GM12874 (cell line): ENCODE measurements at regions not wholly inside any gene's neighbourhood (a gene's known extent, or its start where the extent isn't known, plus 50 kb on each side); places are given as distances from the start of the nearest gene placed in this dataset.

Experiments
- TF ChIP-seq, protein P1 (sequence below): IDR thresholded peaks from 2 replicates; pipeline ENCODE4 v1.5.1; 2011; ENCODE audit warnings: low read depth, mild to moderate bottlenecking, control low read depth, low read length, moderate library complexity; ENCODE audit not compliant: insufficient read depth

DNA sequence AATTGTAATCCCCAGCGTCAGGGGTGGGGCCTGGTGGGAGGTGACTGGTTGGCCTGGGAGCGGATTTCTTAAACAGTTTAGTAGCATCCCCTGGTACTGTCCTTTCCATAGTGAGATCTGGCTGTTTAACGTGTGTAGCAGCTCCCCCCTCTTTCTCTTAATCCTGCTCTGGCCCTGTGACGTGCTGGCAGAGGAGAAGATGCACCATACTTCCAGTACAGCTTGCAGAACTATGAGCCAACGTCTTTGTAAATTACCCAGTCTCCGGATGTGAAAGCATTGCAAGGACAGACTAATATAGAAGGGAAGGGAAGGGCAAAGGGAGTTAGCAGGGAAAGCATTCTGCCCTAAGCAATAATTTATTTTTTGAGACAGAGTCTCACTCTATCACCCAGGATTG lies 83.9 kb downstream of the RMI2 start:
- TF ChIP-seq, protein P1, sequence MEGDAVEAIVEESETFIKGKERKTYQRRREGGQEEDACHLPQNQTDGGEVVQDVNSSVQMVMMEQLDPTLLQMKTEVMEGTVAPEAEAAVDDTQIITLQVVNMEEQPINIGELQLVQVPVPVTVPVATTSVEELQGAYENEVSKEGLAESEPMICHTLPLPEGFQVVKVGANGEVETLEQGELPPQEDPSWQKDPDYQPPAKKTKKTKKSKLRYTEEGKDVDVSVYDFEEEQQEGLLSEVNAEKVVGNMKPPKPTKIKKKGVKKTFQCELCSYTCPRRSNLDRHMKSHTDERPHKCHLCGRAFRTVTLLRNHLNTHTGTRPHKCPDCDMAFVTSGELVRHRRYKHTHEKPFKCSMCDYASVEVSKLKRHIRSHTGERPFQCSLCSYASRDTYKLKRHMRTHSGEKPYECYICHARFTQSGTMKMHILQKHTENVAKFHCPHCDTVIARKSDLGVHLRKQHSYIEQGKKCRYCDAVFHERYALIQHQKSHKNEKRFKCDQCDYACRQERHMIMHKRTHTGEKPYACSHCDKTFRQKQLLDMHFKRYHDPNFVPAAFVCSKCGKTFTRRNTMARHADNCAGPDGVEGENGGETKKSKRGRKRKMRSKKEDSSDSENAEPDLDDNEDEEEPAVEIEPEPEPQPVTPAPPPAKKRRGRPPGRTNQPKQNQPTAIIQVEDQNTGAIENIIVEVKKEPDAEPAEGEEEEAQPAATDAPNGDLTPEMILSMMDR = no peak

DNA sequence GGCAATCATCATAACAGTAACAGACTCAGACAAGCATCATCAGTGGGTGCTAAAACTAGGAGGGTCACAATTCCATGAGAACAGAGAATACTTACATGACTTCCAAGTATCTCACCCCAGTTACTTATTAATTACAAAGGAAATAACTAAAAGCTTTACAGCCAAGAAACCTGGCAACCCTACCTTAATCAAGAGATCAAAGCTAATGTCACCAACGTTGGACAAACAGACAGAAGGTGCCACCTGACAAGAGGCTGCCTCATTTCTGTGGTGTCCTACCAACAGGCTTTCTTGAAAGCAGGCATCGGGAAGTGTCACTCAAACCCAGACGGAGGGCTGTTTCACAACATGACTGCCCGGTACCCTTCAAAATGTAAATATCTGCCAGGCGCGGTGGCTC lies 84.6 kb downstream of the RMI2 start:
- TF ChIP-seq, protein P1 = no peak

DNA sequence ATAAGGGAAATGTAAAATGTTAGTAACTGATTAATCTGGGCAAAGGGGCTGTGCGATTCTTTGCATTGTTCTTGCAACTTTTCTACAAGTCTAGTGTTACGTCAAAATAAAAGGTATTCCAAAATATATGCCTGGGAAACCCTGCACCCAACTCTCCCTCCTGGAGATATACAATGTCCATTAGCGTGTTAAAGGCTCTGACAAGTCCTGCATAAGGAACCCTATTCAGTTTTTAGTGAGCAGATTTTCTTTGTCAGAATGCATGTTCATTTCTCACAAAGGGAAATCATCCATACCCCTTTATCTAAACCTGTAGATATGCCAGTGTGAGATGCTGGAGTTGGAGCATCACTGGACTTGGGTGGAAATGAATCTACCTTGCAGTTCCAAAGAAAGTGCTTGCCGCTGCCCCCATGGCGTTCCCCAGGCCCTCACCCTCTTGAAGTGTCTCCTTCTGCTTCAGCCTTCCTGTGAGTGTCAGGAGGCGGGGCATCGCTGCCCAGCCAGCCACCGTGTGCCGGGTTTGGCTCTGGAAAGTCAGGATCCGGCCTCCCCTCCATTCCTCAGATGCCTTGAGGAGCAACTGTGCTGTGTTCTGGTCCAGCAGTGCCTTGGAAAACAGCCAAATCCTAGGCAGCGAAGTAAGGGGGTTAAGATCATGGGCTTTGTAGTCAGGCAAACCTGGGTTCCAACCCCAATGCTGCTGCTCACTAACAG lies 85.5 kb downstream of the RMI2 start:
- TF ChIP-seq, protein P1 = no peak

DNA sequence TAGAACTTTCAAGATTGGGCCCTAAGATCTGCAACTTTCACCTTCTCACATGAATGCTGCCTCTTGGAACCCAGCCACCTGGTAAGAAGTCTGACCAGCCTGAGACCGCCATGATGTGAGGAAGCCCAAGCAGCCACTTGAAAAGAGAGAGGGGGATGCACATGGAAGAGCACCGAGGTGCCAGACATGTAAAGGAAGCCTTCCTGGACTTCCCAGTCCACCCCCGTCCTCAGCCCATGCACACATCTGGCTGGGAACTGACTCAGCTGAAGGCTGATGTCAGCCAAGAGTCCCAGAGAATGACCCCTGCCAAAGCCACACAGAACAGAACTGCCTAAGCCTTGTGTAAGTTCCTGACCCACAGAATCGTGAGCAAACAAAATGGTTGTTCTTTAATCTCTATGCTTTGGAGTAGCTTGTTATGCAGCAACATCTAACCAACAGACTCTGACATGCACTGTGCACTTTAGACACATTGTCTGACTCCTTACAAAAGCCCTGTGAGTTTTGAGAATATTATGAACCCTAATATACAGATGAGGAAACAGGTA lies 86.7 kb downstream of the RMI2 start:
- TF ChIP-seq, protein P1 = no peak

DNA sequence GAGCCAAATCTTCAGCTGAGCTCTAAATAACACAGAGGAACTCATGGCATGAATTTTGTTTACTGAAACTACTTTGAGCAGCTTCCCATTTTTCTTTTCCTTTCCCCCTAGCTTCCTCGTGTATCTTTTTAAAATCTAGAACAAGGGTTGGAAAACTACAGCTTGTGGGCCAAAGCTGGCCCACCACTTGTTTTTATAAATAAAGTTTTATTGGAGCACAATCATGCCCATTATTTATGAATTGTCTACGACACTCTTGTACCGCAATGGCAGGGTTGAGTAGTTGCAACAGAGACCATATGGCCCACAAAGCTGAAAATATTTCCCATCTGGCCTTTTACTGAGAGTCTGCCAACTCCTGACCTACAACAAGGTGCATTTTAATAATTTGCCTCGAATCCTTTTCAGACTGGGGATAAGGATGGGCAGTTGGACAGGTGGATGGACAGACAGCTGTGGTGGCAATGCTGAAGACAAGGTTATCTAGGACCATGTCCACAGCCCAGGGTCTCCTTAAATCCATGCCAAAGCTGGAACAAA lies 87.7 kb downstream of the RMI2 start:
- TF ChIP-seq, protein P1 = no peak

DNA sequence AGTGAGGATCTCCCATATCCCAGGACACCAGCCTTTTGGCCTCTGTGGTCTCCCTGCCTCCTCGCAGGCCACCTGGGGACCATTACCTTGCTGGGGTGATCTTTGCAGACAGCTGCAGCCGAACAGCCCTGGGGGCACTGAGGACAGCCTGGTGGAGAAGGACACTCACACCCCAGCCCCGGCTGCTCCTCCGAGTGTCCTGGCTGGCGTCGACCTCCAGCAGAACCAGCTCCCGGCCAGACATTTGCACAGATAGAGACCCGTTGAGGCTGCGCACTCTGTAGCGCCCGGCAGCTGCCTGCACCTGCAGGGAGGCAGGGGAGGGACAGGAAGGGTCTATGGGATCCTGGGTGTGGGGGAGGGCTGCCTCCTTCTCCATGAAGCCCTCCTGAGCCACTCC lies 90.3 kb downstream of the RMI2 start:
- TF ChIP-seq, protein P1 = no peak

DNA sequence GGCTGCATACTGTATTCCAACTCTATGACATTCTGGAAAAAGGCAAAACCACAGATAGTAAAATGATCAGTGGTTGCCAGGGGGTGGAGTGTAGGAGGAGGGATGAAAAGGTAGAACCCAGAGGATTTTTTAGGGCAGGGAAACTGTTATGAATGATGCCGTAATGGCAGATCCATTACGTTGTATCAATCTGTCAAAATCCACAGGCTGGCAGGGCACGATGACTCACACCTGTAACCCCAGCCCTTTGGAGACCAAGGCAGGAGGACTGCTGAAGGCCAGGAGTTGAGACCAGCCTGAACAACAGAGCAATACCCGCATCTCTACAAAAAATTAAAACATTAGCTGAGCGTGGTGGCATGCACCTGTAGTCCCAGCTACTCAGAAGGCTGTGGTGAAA lies 91.8 kb downstream of the RMI2 start:
- TF ChIP-seq, protein P1 = no peak
